Hippocampal formation (tissue), 2 donors: ENCODE measurements at regions not wholly inside any gene's neighbourhood (a gene's known extent, or its start where the extent isn't known, plus 50 kb on each side); places are given as distances from the start of the nearest gene placed in this dataset.
"Not testable (repeated sequence)": the region's sequence is repeated elsewhere in the genome, so short reads cannot be mapped to it uniquely, and the experiment has no call there.

Experiments used
- DNase-seq, 2 donors: peaks; one replicate each; lab custom pipeline; 2025; lab: John Stamatoyannopoulos, UW

DNA sequence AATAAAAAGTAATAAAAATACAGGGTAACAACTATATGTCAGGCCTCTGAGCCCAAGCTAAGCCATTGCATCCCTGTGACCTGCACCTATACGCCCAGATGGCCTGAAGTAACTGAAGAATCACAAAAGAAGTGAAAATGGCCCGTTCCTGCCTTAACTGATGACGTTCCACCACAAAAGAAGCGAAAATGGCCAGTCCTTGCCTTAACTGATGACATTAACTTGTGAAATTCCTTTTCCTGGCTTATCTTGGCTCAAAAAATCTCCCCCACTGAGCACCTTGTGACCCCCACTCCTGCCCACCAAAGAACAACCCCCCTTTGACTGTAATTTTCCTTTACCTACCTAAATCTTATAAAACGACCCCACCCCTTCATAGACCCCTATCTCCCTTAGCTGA lies 963.8 kb downstream of the FAM181B start:
- DNase-seq, result not testable (repeated sequence)

DNA sequence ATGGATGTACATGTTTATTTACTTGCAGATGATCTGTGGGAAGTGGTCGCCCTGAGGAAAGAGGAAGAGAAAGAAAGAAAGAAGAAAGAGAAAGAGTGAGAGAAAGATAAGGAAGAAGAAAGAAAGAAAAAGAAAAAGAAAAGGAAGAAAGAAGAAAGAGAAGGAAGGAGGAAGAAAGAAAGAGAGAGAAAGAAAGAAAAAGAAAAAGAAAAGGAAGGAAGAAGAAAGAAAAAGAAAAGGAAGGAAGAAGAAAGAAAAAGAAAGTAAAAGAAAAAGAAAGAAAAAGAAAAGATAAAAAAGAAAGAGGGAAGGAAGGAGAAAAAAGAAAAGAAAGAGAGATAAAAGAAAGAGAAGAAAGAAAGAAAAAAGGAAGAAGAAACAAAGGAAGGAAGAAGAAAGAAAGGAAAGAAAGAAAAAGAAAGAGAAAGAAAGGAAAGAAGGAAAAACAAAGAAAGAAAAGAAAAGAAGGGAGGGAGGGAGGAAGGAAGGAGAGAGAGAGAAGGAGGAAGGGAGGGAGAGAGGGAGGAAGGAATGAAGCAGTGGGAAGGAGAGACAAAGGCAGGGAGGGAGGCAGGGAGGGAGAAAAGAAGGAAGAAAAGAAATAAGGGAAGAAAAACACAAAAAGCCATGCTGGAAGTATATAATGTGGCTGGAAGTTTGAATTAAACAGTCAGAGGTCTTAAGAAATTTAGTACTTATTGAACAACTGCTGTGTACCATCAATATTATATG lies 976.6 kb downstream of the FAM181B start:
- no peak for DNase-seq

DNA sequence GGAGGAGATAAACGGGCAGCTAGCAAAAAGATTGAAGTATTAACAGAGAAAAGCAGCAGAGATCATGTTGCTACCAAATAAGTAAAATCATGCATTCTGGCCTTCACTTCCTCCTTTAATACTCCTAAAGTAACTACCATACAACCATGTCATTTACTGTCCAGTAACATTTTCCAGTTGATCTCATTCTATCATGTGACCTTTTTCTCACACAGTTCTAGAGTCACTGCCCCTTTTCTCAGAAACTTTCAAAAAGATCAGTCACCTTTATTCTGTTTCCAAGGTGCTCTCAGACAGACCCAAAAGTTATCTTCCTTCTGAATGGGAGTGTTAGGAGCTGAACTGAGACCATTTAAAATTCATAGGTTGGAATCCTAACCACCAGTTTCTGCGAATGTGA lies 984.4 kb downstream of the FAM181B start:
- no peak for DNase-seq

DNA sequence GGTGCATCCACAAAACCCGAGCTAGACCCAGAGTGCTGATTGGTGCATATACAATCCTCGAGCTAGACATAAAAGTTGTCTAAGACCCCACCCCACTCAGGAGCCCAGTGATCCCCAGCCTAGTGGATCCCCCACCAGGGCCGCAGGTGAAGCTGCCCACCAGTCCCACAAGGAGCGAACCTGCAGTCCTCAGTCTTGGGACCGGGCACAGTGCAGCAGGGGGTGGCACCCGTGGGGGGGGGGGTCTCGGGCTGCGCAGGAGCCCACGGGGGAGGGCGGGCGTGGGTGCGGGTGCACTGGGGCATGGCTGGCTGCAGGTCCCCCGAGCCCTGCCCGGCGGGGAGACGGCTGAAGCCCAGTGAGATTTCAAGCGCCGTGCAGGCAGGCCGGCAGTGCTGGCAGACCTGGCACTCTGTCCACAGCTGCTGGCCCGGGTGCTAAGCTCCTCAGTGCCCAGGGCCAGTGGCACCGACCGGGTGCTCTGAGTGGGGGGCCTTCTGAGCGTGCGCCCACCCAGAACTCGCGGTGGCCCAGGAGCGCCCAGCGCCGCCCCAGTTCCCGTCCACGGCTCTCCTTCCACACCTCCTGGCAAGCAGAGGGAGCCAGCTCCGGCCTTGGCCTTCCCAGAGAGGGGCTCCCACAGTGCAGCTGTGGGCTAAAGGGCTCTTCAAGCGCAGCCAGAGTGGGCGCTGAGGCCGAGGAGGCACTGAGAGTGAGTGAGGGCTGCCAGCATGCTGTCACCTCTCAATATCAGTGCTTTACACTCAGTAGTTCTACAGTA lies 989.1 kb downstream of the FAM181B start:
- no peak for DNase-seq

DNA sequence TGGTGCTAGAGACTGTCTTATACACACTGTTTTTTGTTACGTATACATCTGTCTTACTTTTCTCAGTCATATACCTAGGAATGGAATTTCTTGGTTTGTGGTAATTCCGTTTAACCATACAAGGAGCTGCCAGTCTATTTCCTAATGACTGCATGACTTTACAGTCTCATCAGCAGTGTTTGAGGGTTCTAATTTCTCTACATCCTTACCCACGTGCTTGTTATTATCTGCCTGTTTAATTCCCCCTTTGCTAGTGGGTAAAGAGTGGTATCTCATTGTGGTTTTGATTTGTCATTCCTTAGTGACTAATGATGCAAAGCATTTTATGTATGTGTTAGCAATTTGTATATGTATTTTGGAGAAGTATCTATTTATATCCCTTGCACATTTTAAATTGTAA lies 1008.0 kb downstream of the FAM181B start:
- no peak for DNase-seq

DNA sequence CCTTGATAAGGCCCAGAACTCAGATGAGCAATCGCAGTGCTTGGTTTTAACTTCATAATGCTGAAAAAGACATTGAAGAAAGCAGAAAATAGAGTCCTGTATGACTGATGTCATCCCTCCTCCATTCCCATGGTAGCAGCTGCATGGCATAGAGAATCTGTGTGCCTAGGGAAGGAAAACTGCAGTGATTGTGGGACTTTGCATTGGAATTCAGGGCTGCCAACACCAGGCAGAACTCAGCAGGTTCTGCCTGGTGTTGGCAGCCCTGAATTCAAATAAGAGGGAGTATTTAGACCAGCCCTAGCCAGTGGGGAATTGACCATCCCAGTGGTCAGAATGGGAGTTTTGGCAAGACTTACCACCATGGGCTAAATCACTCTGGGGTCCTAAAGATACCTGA lies 1016.0 kb downstream of the FAM181B start:
- no peak for DNase-seq

DNA sequence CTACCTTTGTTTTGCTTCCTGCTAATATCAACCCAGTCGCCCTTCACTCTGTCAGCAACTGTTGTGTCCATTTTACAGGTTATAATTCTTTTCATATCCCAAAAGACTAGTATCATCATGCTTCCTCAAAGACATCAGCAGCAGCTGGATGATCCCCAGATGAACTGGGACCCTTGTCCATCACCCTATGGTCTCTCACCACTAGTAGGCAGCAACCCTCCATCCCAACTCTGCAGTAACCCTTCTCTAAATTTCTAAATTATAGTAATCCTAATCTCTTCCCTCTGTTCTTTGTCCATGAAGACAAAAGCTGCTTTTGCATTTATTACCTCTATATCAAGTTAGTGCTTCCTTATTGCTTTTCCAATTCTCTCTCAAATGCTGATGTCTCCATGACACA lies 1025.8 kb downstream of the FAM181B start:
- no peak for DNase-seq

DNA sequence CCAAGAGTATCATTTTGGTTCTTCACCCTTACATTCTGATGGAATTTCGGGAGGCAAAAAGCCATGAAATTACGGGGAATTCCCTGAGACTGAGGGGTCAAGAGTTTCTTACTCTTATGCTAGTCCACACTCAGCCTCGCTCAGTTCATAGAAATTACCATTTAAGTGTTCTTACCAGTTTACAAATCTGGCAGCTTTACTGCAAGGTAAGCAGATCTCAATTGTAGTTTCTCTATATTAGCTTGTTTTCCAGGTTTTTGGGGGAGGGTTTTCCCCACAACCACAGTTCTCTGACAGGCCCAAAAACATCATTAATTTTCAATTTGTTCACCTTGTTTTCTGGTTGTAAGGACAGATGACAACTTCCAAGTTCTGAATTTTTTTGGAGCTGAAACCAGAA lies 1028.4 kb downstream of the FAM181B start:
- DNase-seq, result no peak

DNA sequence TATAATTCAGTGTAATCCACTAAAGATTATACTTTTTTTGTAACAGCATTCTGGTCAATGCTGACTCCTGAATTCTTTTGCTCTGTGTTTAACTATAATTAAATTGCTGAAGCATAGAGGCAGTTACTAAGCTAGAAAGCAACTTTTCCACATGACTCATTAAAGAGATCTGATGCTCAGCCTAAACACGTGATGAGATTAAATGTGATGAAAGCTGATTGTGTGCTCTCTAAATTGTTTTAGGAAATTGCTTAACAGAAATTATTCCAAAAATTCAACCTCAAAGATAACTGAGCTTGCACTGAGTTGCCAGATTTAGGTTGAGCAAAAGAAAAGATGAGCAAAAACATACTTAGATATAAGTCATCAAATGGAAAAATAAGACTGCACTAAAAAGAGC lies 1033.6 kb downstream of the FAM181B start:
- DNase-seq, result no peak

DNA sequence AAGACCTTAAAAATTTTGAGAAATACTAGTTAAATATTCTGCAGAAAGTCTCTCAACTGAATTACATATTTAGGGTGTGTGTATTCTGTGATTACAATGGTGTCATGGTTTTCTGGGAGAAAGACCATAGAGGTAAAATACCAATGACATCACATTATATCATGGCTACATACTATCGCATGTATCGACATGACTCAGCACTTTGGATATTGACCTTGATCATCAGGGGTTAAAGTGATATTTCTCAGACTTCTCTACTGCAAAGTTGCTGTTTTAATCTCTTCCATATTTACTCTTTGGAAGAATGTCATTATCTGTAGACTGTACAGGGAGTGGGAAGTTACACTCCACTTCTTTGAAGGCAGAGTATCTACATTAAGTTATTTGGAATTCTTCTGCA lies 1046.6 kb downstream of the FAM181B start:
- no peak for DNase-seq

DNA sequence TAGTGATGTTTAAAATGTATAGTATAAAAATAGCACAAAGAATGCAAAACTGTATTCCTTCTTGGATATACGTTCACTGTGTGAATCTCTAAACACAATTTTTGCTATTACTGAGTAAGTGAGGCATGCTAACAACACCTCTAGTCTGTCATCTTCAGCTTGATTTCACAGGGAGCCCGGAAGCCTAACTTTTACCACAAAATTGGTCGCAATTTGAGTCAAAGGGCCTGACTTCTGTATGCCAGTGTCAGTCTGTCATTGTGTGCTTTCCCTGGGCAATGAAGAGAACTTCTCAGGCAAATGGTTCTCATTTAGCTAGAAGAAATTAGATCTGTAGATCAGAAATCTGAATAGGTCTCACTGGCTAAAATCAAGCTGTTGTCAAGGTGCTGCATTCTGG lies 1059.5 kb downstream of the FAM181B start:
- DNase-seq, result no peak

DNA sequence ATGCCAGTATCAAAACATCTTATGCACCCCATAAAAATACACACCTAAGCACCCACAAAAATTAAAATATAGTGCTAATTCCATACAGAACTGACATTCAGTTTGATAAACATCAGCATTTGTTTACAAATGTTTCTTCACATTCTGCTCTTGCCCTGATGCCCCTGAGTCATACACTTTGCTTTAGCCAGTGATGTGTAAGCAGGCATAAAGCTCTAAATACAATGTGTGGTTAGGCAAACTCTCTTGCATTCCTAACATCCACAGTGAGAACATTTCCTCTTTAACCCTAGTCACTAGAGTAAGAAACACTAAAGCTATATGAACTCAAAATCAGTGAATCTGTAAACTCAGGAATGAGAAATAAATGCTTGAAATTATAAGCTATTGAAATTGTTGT lies 1060.7 kb downstream of the FAM181B start:
- DNase-seq, result no peak

DNA sequence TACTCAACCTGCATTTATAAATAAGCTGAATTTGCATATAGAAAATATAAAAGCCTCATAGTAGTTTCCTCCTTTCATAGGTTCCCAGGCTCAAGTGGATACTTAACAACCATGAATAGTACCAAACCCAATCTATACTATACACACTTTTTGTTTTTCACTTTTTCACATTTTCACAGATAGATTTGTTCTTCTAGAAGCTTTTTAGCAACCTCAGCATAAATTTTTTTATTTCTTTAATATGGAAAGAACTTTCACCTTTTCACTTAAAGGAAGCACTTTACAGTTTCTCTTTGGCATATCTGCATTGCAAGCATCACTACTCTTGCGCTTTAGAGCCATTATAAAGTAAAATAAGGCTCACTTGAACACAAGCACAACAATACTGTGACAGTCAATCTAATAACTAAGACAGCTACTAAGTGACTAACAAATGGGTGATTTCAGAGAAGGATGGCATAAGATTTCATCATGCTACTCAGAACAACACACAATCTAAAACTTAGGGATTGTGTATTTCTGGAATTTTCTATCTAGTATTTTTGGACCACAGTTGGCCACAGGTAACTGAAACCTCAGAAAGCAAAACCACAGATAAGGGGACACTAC lies 1063.6 kb downstream of the FAM181B start:
- no peak for DNase-seq

DNA sequence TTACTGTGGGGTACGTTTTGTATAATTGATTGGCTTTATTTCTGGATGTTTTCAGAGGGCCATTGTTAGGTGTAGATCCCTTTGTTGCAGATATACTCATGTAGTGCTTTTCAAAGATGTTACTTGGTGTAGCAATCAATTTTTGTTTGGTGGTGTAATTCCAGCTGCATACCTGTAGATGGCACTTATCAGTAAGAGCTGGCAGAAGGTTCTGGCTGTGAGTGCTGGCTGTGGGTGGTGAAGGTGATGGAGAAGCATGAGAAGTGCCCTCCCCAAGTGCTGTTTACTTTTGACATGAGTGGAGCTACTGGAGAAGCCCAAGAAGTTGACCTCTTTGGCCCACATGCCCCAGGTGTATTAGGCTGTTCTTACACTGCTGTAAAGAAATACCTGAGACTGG lies 1074.9 kb downstream of the FAM181B start:
- no peak for DNase-seq

DNA sequence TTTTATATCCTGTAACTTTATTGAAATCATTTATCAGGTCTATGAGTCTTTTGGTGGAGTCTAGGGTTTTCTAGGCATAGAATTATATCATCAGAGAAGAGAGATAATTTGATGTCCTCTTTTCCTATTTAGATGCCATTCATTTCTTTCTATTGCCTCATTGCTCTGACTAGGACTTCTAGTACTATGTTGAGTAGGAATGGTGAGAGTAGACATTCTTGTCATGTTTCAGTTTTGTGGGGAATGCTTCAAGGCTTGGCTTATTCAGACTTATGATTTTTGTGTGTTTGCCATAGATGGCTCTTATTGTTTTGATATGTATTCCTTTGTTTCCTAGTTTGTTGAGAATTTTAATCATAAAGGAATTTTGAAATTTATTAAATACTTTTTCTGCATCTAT lies 1078.3 kb downstream of the FAM181B start:
- no peak for DNase-seq

DNA sequence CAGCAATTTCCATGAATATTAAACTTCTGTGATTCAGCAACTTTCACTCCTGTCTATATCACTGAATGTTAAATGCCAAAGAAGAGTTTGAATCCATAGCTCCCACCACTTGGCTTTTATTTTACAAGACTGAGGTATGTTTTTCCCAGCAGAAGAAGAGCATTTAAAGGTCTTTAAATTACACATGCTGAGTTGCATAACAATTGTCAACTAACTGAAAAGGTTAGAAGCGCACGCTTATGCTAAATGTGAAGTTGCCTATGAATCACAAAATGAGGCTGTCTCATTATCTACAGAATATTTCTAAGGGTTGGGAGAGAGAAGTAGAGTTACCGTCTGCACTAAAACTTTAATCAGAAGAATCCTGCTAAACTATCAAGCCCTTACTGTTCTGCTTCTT lies 1086.3 kb downstream of the FAM181B start:
- DNase-seq, result no peak

DNA sequence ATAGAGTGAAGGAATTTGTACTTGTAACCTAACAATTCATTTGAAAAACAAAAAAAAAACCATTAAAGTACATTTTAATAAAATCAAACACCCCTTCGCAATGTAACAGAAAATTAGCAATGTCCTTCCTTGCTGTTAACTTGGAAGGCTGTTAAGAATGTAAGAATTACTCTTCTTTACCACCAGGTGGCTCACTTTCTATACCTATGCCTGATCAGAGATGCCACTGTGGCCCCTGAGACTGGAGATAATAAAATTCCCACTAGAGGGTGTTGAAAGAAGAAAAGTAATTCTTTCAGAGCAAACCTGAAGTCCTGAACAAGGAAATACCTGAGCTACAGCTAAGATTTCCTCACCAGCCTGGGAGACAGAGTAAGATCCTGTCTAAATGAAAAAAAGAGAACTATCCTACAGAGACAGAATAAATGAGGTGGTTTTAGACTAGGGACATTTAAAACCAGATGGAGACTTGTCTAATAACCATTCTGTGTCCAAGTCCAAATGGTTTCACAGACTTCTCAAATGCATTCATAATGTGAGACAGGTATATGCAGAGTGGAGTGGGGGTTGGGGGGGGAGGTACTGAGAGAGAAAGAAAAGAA lies 1089.3 kb downstream of the FAM181B start:
- DNase-seq, result peak in 1 of 2 donors; percentile 89

DNA sequence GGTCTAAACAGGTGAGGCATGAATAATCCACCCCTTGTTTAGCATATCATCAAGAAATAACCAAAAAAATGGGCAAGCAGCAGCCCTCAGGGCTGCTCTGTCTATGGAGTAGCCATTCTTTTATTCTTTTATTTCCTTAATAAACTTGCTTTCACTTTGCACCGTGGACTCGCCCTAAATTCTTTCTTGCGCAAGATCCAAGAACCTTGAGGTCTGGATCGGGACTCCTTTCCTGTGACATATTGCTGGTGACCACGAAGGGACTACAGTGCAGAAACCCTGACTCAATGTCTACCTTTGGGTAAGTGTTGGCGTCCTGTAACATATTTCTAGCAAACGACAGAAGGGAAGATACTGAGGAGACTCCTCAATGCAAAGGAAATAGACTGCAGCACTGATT lies 1099.2 kb downstream of the FAM181B start:
- DNase-seq, result no peak

DNA sequence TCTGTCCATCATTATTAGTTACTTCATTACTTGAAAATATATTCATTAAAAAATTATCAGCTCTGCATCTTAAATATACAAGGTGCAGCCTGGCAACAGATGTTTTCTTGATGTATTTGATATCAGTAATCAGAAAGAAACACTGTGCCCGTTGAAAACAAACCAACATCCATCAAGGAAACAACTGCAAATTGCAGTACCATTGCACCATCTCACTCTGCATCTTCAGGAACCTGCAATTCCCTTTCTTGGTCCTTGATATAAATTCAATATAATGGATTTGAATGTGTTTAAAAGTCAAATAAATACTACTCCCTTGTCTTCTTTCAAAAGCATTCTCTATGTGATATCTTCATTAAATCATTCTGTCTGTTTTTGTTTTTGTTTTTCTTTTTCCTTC lies 1131.2 kb downstream of the FAM181B start:
- DNase-seq, result no peak

DNA sequence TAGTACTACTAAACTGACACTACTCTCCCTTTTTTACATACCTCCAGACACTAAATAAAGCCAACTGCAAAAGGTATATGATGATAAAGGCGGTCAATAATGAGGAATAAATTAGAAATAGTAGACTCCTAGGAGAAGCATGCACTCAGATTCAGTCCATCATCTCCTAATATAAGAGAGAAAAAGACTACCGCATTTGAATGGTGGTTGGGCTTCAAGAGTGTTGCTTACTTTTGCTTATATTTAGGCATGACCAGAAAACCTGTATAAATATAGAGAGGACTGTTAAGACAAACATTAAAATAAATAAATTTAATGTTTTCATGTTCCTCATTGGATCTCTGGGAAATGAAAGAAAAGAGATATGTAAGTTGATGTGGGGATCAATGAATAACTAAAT lies 1137.0 kb downstream of the FAM181B start:
- DNase-seq, result no peak

DNA sequence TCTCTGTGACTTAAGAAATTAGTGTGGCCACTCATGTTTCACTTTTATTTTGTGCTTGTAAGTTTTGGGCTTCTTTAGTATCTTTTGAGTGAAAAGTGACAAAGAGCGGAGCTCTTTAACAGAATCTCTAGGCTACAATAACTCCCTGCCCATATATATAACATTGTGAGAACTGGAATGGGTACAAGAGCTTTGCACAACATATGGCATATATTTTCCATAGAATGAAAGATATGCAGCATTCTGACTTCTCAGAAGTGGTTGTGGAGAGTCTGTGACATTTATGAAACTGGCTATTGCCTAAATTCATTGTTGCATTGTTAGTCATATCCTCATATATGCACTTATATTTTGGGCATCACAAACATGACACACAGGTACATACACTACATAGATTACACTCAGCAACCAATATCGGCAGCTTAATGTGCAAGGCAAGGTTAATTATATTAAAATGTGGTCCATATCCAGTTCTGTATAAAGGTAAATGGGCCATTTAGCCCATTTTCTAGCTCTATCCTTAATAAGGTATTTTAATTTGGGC lies 1148.2 kb downstream of the FAM181B start:
- DNase-seq, result no peak

DNA sequence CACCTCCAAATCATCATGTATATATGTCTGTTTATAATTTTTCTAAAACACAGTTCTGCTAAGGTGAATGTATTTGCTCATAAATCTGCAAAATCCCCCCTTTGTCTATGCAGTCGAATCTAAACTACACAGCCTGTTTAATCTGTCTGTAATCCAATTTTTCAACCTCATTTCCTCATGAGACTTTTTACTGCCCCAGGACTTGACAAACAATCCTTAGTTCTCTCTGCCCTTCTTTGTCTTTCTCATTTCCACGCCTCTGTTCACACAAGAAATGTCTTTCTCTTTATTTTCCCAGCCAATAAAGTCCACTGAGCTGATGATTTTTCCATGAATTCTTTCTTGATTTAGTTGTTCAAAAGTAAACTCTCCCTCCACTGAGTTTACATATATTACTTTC lies 1154.3 kb downstream of the FAM181B start:
- DNase-seq, result no peak

DNA sequence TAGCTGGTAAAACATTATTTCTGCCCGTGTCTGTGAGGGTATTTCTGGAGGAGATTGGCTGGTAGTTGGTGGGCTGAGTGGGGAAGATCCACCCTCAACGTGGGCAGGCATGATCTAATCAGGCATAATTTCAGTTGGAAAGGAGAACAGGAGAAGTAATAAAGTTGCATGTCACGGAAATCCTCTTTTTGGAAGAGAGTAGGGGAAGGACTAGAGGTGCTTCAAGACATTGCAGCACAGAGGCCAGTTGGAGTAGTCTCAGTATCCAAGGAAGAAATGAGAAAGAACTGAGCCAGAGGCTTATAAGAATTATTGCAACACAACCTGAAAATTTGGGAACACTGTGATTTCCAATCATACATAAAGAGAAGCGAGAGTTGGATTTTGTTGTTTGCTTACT lies 1155.1 kb downstream of the FAM181B start:
- no peak for DNase-seq
